Hematopoietic multipotent progenitor cell treated with erythropoietin and hydrocortisone succinate and interleukin-3 and kit ligand, for 8 days (in vitro differentiated cells): ENCODE measurements at regions not wholly inside any gene's neighbourhood (a gene's known extent, or its start where the extent isn't known, plus 50 kb on each side); places are given as distances from the start of the nearest gene placed in this dataset.

Experiments
- DNase-seq: peaks from one replicate; pipeline ENCODE4 v3.0.0-alpha.2; 2015

- no peak for DNase-seq
These were observed 76.4 kb downstream of the DDX3Y start for GRCh38 chrY:12981074-12981473.

- DNase-seq: no peak
These were observed 77.7 kb downstream of the DDX3Y start for GRCh38 chrY:12982249-12982829.

- DNase-seq: no peak
These were observed 80.1 kb downstream of the DDX3Y start for GRCh38 chrY:12984637-12985344.

- DNase-seq: no peak
These were observed 112.8 kb downstream of the DDX3Y start for GRCh38 chrY:13017493-13017892.

- no peak for DNase-seq
These were observed 114.8 kb downstream of the DDX3Y start for GRCh38 chrY:13019486-13019885.

- no peak for DNase-seq
These were observed 116.2 kb downstream of the DDX3Y start for GRCh38 chrY:13020839-13021238.

- DNase-seq: no peak
These were observed 118.9 kb downstream of the DDX3Y start for GRCh38 chrY:13023607-13024006.

- DNase-seq: no peak
These were observed 119.8 kb downstream of the DDX3Y start for GRCh38 chrY:13024447-13024846.

GRCh38 chrY:13026906-13027305 is 122.2 kb downstream of the DDX3Y start:
- DNase-seq: no peak

GRCh38 chrY:13040232-13040631 is 135.6 kb downstream of the DDX3Y start:
- DNase-seq: no peak

- no peak for DNase-seq
These were observed 148.8 kb downstream of the DDX3Y start for GRCh38 chrY:13053501-13053900.

- no peak for DNase-seq
These were observed 161.7 kb downstream of the DDX3Y start for GRCh38 chrY:13066372-13066771.

GRCh38 chrY:13068696-13069095 is 164.0 kb downstream of the DDX3Y start:
- DNase-seq: no peak

- no peak for DNase-seq
These were observed 164.4 kb downstream of the DDX3Y start for GRCh38 chrY:13069111-13069510.

- no peak for DNase-seq
These were observed 178.1 kb downstream of the DDX3Y start for GRCh38 chrY:13082748-13083147.

GRCh38 chrY:13091575-13091974 is 186.9 kb downstream of the DDX3Y start:
- DNase-seq: no peak

- DNase-seq: no peak
These were observed 188.3 kb downstream of the DDX3Y start for GRCh38 chrY:13092986-13093385.

- no peak for DNase-seq
These were observed 188.8 kb downstream of the DDX3Y start for GRCh38 chrY:13093461-13093860.

- peak; percentile 16 for DNase-seq
These were observed 189.7 kb downstream of the DDX3Y start for GRCh38 chrY:13094411-13094810.

- DNase-seq: no peak
These were observed 190.4 kb downstream of the DDX3Y start for GRCh38 chrY:13094904-13095600.

GRCh38 chrY:13126881-13127456 is 222.3 kb downstream of the DDX3Y start:
- peak; percentile 86 for DNase-seq

- DNase-seq: no peak
These were observed 222.8 kb downstream of the DDX3Y start for GRCh38 chrY:13127476-13127875.

GRCh38 chrY:13149148-13149547 is 244.5 kb downstream of the DDX3Y start:
- peak; percentile 41 for DNase-seq

GRCh38 chrY:13167698-13168097 is 263.0 kb downstream of the DDX3Y start:
- DNase-seq: peak; percentile 90
